C4-2B (cell line): ENCODE measurements at regions not wholly inside any gene's neighbourhood (a gene's known extent, or its start where the extent isn't known, plus 50 kb on each side); places are given as distances from the start of the nearest gene placed in this dataset.

ENCODE experiments used
- CTCF ChIP-seq: fragments of 450-650 bp; conservative IDR thresholded peaks from 2 replicates; pipeline ENCODE4 v1.5.1; 2017; ENCODE audit warnings: mild to moderate bottlenecking
- ZFX ChIP-seq: fragments of 450-650 bp; IDR thresholded peaks from 2 replicates; pipeline ENCODE4 v1.6.1; 2017

- TF ChIP-seq CTCF = no peak
- no peak for TF ChIP-seq ZFX
Measured at GRCh38 chr6:164252948-164253347, 838.4 kb downstream of the QKI start.
